ENCODE measurements at regions not wholly inside any gene's neighbourhood (a gene's known extent, or its start where the extent isn't known, plus 50 kb on each side); places are given as distances from the start of the nearest gene placed in this dataset.

- ChIA-PET CTCF (no interaction called here), POLR2A (ENCODE audit: low non-redundant PET) (no interaction called here)
- no peaks in the 10 kb centered on the region for H3K27me3 ChIP-seq (replicated peaks; ENCODE audit: insufficient read depth, low read depth, low read length, poor library complexity)
- no peaks in the 10 kb centered on the region for H3K4me1 ChIP-seq (ENCODE audit: insufficient read depth, low read length, poor library complexity, severe bottlenecking)
- no peak overlapping the region for H3K27ac ChIP-seq (ENCODE audit: low read depth, low read length, poor library complexity, severe bottlenecking)
- no peak for DNase-seq (ENCODE audit: low spot score)
- intact Hi-C loops (cut with micrococcal nuclease; ENCODE audit: unreplicated experiment), result no loop called here
- TF ChIP-seq, protein P1, sequence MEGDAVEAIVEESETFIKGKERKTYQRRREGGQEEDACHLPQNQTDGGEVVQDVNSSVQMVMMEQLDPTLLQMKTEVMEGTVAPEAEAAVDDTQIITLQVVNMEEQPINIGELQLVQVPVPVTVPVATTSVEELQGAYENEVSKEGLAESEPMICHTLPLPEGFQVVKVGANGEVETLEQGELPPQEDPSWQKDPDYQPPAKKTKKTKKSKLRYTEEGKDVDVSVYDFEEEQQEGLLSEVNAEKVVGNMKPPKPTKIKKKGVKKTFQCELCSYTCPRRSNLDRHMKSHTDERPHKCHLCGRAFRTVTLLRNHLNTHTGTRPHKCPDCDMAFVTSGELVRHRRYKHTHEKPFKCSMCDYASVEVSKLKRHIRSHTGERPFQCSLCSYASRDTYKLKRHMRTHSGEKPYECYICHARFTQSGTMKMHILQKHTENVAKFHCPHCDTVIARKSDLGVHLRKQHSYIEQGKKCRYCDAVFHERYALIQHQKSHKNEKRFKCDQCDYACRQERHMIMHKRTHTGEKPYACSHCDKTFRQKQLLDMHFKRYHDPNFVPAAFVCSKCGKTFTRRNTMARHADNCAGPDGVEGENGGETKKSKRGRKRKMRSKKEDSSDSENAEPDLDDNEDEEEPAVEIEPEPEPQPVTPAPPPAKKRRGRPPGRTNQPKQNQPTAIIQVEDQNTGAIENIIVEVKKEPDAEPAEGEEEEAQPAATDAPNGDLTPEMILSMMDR (conservative IDR thresholded peaks at IDR 0.05; ENCODE audit: low read depth, low read length), result no peak
- no peak for TF ChIP-seq EZH2 (IDR thresholded peaks at IDR 0.05; ENCODE audit: borderline replicate concordance, low read depth, low read length, poor library complexity, severe bottlenecking)
- H3K36me3 ChIP-seq (ENCODE audit: insufficient read depth, low read length, poor library complexity, severe bottlenecking), result no peaks in the 10 kb centered on the region
- no peak overlapping the region for H3K4me3 ChIP-seq (ENCODE audit: low read depth, low read length, poor library complexity, severe bottlenecking)
- no TSS peak for BruUV-seq (replicated peaks)
- no peaks in the 10 kb centered on the region for H3K9me3 ChIP-seq (ENCODE audit: low read depth, low read length, poor library complexity, severe bottlenecking)
Observed at GRCh38 chr2:34899079-34899478, 1300.0 kb upstream of the FAM98A start.

- POLR2A ChIA-PET (ENCODE audit: low non-redundant PET), result no interaction called here
- TF ChIP-seq EZH2 (IDR thresholded peaks at IDR 0.05; ENCODE audit: borderline replicate concordance, low read depth, low read length, poor library complexity, severe bottlenecking), result no peak
- TF ChIP-seq, protein P1 (conservative IDR thresholded peaks at IDR 0.05; ENCODE audit: low read depth, low read length), result no peak
- no peak overlapping the region for H3K4me3 ChIP-seq (ENCODE audit: low read depth, low read length, poor library complexity, severe bottlenecking)
- no peak overlapping the region for H3K27ac ChIP-seq (ENCODE audit: low read depth, low read length, poor library complexity, severe bottlenecking)
- no peaks in the 10 kb centered on the region for H3K27me3 ChIP-seq (replicated peaks; ENCODE audit: insufficient read depth, low read depth, low read length, poor library complexity)
- intact Hi-C loops (cut with micrococcal nuclease; ENCODE audit: unreplicated experiment), result no loop called here
- H3K36me3 ChIP-seq (ENCODE audit: insufficient read depth, low read length, poor library complexity, severe bottlenecking), result no peaks in the 10 kb centered on the region
- BruUV-seq (replicated peaks), result no TSS peak
- DNase-seq (ENCODE audit: low spot score), result no peak
- CTCF ChIA-PET, result interaction anchor here (0.6 kb wide), 1 partner anchor 1216 kb away, joined by 3 read pairs; no protein-coding TSS in a partner anchor
- no peaks in the 10 kb centered on the region for H3K9me3 ChIP-seq (ENCODE audit: low read depth, low read length, poor library complexity, severe bottlenecking)
- H3K4me1 ChIP-seq (ENCODE audit: insufficient read depth, low read length, poor library complexity, severe bottlenecking), result peaks cover 3% of the 10 kb centered on the region
Observed at GRCh38 chr2:34892766-34893165, 1293.7 kb upstream of the FAM98A start.

DNA sequence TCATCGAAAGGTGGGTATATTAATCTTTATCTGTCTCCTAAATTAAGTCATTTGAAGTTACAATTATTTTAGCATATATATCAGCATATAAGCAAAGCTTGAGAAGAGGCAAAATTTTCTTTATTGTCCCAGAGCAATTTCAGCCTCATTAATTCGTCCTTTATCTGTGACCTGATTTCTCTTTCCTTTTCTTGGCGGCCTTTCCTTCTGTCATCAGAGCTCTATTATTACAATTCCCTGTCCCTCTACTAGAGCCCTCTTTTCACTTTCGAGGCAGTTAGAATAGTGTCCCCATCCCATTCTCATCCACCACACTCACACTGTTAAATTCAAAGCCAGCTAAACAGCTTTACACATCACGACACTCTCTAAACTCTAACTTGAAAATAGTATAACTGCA is 1293.2 kb upstream of the FAM98A start:
- no peaks in the 10 kb centered on the region for H3K36me3 ChIP-seq (ENCODE audit: insufficient read depth, low read length, poor library complexity, severe bottlenecking)
- no peak overlapping the region for H3K27ac ChIP-seq (ENCODE audit: low read depth, low read length, poor library complexity, severe bottlenecking)
- H3K9me3 ChIP-seq (ENCODE audit: low read depth, low read length, poor library complexity, severe bottlenecking), result no peaks in the 10 kb centered on the region
- H3K4me3 ChIP-seq (ENCODE audit: low read depth, low read length, poor library complexity, severe bottlenecking), result no peak overlapping the region
- no peak for TF ChIP-seq EZH2 (IDR thresholded peaks at IDR 0.05; ENCODE audit: borderline replicate concordance, low read depth, low read length, poor library complexity, severe bottlenecking)
- TF ChIP-seq, protein P1 (conservative IDR thresholded peaks at IDR 0.05; ENCODE audit: low read depth, low read length), result no peak
- H3K4me1 ChIP-seq (ENCODE audit: insufficient read depth, low read length, poor library complexity, severe bottlenecking), result peaks cover 3% of the 10 kb centered on the region
- no peaks in the 10 kb centered on the region for H3K27me3 ChIP-seq (replicated peaks; ENCODE audit: insufficient read depth, low read depth, low read length, poor library complexity)
- no peak for DNase-seq (ENCODE audit: low spot score)
- no TSS peak for BruUV-seq (replicated peaks)
- CTCF ChIA-PET, result no interaction called here
- POLR2A ChIA-PET (ENCODE audit: low non-redundant PET), result no interaction called here
- intact Hi-C loops (cut with micrococcal nuclease; ENCODE audit: unreplicated experiment), result no loop called here
